ENCODE measurements at regions not wholly inside any gene's neighbourhood (a gene's known extent, or its start where the extent isn't known, plus 50 kb on each side); places are given as distances from the start of the nearest gene placed in this dataset.

DNA sequence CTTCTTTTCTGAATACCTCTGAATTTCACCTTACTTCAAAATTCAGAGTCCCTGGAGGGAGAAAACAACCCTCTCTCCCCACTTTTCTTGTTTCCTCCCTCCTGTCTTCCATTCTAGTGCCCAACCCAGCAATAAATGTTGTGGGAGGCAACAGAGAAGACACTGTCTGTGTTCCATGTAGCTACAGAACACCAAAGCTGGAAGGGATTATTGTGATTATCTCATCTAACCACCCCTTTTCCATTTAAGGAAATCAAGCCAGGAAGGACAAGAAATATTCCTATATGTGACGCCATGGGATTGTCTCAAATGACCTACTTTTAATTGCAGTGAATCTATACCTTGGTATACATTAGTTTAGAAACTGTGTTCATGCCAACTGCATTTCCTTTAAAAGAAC is 476.6 kb upstream of the TNC start:
- FAIRE-seq: no peak
- Histone ChIP-seq H3K27ac (ENCODE audit: control insufficient read depth, insufficient read depth, low read length) (no peak overlapping the region), H3K9me1 (ENCODE audit: control insufficient read depth, extremely low read depth, insufficient read depth, low read length) (peaks cover 2% of the 10 kb centered on the region), H3K4me3 (ENCODE audit: control insufficient read depth in 2 of 3, extremely low read depth in 1 of 3, insufficient read depth in 2 of 3, low read depth in 1 of 3, low read length in 3 of 3) (no peak overlapping the region), H4K20me1 (ENCODE audit: control insufficient read depth, extremely low read depth, insufficient read depth, low read length) (no peaks in the 10 kb centered on the region), H3K36me3 (ENCODE audit: control insufficient read depth in 2 of 2, extremely low read depth in 1 of 2, insufficient read depth in 2 of 2, low read length in 2 of 2) (no peaks in the 10 kb centered on the region), H3K9ac (ENCODE audit: control insufficient read depth, extremely low read depth, insufficient read depth, low read length) (no peak overlapping the region), H3K4me1 (ENCODE audit: control insufficient read depth, extremely low read depth, insufficient read depth, low read length) (peaks cover 30% of the 10 kb centered on the region), H3K9me3 (ENCODE audit: control insufficient read depth, low read depth, low read length) (no peaks in the 10 kb centered on the region), H3K4me2 (ENCODE audit: control insufficient read depth, extremely low read depth, insufficient read depth, low read depth, low read length) (no peak overlapping the region), H3K79me2 (ENCODE audit: control insufficient read depth, insufficient read depth, low read length) (no peaks in the 10 kb centered on the region), H3K27me3 (ENCODE audit: control insufficient read depth, extremely low read depth, insufficient read depth, low read length) (no peaks in the 10 kb centered on the region), H2AFZ (ENCODE audit: control insufficient read depth, low read length) (peak overlapping the region; percentile 14)
- no peak for DNase-seq (ENCODE audit: low read depth, low spot score)
- dilution Hi-C loops (cut with MboI; ENCODE audit: extremely low pct_ligation_motif_present, low sequenced_read_pairs): no loop called here
- TF ChIP-seq EZH2 (IDR thresholded peaks at IDR 0.05; ENCODE audit: low read length): no peak
- TF ChIP-seq, protein P1, sequence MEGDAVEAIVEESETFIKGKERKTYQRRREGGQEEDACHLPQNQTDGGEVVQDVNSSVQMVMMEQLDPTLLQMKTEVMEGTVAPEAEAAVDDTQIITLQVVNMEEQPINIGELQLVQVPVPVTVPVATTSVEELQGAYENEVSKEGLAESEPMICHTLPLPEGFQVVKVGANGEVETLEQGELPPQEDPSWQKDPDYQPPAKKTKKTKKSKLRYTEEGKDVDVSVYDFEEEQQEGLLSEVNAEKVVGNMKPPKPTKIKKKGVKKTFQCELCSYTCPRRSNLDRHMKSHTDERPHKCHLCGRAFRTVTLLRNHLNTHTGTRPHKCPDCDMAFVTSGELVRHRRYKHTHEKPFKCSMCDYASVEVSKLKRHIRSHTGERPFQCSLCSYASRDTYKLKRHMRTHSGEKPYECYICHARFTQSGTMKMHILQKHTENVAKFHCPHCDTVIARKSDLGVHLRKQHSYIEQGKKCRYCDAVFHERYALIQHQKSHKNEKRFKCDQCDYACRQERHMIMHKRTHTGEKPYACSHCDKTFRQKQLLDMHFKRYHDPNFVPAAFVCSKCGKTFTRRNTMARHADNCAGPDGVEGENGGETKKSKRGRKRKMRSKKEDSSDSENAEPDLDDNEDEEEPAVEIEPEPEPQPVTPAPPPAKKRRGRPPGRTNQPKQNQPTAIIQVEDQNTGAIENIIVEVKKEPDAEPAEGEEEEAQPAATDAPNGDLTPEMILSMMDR (optimal IDR thresholded peaks at IDR 0.05 in 1 of 3, IDR thresholded peaks at IDR 0.05 in 1 of 3, conservative IDR thresholded peaks at IDR 0.05 in 1 of 3; ENCODE audit: extremely low read depth in 1 of 3, insufficient read depth in 2 of 3, low read length in 3 of 3): no peak

DNA sequence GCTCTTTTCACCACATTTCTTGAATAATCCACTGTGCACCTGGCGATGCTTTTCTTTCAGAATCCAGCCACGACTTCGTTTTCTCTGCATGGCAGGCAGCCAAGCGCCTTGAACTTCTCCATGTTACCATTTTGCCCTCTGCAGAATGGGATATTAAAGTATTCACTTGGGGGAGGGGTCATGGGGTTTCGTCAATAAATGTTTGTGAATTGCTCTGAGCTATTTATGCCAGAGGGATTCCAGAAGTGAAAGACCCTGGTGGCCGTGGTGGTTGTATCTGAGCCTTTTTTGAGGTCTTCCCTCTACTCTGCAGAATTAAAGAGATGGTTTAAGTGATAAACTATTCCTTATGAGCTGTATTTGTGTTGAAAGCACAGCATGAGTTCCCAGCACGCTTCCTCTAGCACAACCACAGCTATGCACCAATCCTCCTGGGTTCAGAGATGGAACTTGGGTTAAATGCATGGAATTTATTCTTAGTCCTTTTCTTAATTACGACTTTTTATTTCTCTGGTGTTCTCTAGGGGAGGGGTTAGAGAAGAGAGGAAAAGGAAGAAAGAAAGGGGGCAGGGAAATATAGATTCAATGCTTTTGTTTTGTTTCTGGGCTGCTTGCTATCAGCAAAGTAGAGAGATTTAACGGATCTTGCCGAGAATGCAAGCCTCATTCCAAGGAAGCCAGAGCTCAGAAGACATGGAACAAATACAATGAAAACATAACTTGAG is 478.2 kb upstream of the TNC start:
- H3K9ac ChIP-seq (ENCODE audit: control insufficient read depth, extremely low read depth, insufficient read depth, low read length): no peak overlapping the region
- H3K9me3 ChIP-seq (ENCODE audit: control insufficient read depth, low read depth, low read length): no peaks in the 10 kb centered on the region
- peaks cover 23% of the 10 kb centered on the region for H3K4me1 ChIP-seq (ENCODE audit: control insufficient read depth, extremely low read depth, insufficient read depth, low read length)
- H4K20me1 ChIP-seq (ENCODE audit: control insufficient read depth, extremely low read depth, insufficient read depth, low read length): no peaks in the 10 kb centered on the region
- no peaks in the 10 kb centered on the region for H3K27me3 ChIP-seq (ENCODE audit: control insufficient read depth, extremely low read depth, insufficient read depth, low read length)
- H3K79me2 ChIP-seq (ENCODE audit: control insufficient read depth, insufficient read depth, low read length): no peaks in the 10 kb centered on the region
- H2AFZ ChIP-seq (ENCODE audit: control insufficient read depth, low read length): no peak overlapping the region
- peaks cover 2% of the 10 kb centered on the region for H3K9me1 ChIP-seq (ENCODE audit: control insufficient read depth, extremely low read depth, insufficient read depth, low read length)
- no peaks in the 10 kb centered on the region for H3K36me3 ChIP-seq (ENCODE audit: control insufficient read depth in 2 of 2, extremely low read depth in 1 of 2, insufficient read depth in 2 of 2, low read length in 2 of 2)
- FAIRE-seq (no peak), DNase-seq (ENCODE audit: low read depth, low spot score) (no peak)
- H3K27ac ChIP-seq (ENCODE audit: control insufficient read depth, insufficient read depth, low read length): no peak overlapping the region
- no peak overlapping the region for H3K4me2 ChIP-seq (ENCODE audit: control insufficient read depth, extremely low read depth, insufficient read depth, low read depth, low read length)
- dilution Hi-C loops (cut with MboI; ENCODE audit: extremely low pct_ligation_motif_present, low sequenced_read_pairs): no loop called here
- no peak overlapping the region for H3K4me3 ChIP-seq (ENCODE audit: control insufficient read depth in 2 of 3, extremely low read depth in 1 of 3, insufficient read depth in 2 of 3, low read depth in 1 of 3, low read length in 3 of 3)
- TF ChIP-seq, protein P1 (optimal IDR thresholded peaks at IDR 0.05 in 1 of 3, IDR thresholded peaks at IDR 0.05 in 1 of 3, conservative IDR thresholded peaks at IDR 0.05 in 1 of 3; ENCODE audit: extremely low read depth in 1 of 3, insufficient read depth in 2 of 3, low read length in 3 of 3): no peak
- TF ChIP-seq EZH2 (IDR thresholded peaks at IDR 0.05; ENCODE audit: low read length): no peak
